PC-9 (cell line): ENCODE measurements at regions not wholly inside any gene's neighbourhood (a gene's known extent, or its start where the extent isn't known, plus 50 kb on each side); places are given as distances from the start of the nearest gene placed in this dataset.

Source experiments
- CTCF ChIP-seq: fragments of 200-600 bp; sonication (generic); conservative IDR thresholded peaks from 2 replicates; pipeline ENCODE4 v1.6.1; 2017; ENCODE audit warnings: mixed run types, antibody characterized with exemption, mild to moderate bottlenecking, moderate library complexity
- EZH2 ChIP-seq: fragments of 200-600 bp; sonication (generic); IDR thresholded peaks from 2 replicates; pipeline ENCODE4 v1.8.0; 2017; ENCODE audit warnings: antibody characterized with exemption, low read depth

- TF ChIP-seq CTCF = no peak
- TF ChIP-seq EZH2 = no peak
Measured at GRCh38 chr5:173554989-173555705, 61.3 kb downstream of the BOD1 start.
